Mesendoderm (in vitro differentiated cells): ENCODE measurements at regions not wholly inside any gene's neighbourhood (a gene's known extent, or its start where the extent isn't known, plus 50 kb on each side); places are given as distances from the start of the nearest gene placed in this dataset.

Source experiments
- DNase-seq: peaks from one replicate; pipeline ENCODE4 v3.0.0; 2013
- H2AK5ac ChIP-seq: 2 replicates; pipeline ENCODE4 v1.6.1; 2013; ENCODE audit warnings: low read length, inconsistent platforms
- H2BK120ac ChIP-seq: 2 replicates; pipeline ENCODE4 v1.6.1; 2013; ENCODE audit warnings: low read depth, mild to moderate bottlenecking, low read length, moderate library complexity, mixed read lengths
- H2BK15ac ChIP-seq: replicated peaks from 2 replicates; pipeline ENCODE4 v1.6.1; 2013; ENCODE audit warnings: low read depth, mild to moderate bottlenecking, moderate library complexity
- H2BK5ac ChIP-seq: 2 replicates; pipeline ENCODE4 v1.6.1; 2013; ENCODE audit warnings: low read length, inconsistent platforms
- H3K18ac ChIP-seq: 2 replicates; pipeline ENCODE4 v1.6.1; 2013; ENCODE audit warnings: mild to moderate bottlenecking, low read length, mixed read lengths
- H3K23ac ChIP-seq: one replicate; pipeline ENCODE4 v1.6.1; 2013; ENCODE audit warnings: low read length
- H3K27ac ChIP-seq: 2 replicates; pipeline ENCODE4 v1.5.1; 2013; ENCODE audit warnings: low read depth, mild to moderate bottlenecking, inconsistent platforms, low read length, moderate library complexity
- H3K27me3 ChIP-seq: 2 replicates; pipeline ENCODE4 v1.6.1; 2013; ENCODE audit warnings: low read length, control low read depth, mild to moderate bottlenecking, inconsistent platforms; ENCODE audit not compliant: insufficient read depth, poor library complexity
- H3K36me3 ChIP-seq: 2 replicates; pipeline ENCODE4 v1.6.1; 2013; ENCODE audit warnings: low read length, inconsistent platforms; ENCODE audit not compliant: control insufficient read depth, insufficient read depth
- H3K4ac ChIP-seq: one replicate; pipeline ENCODE4 v1.6.1; 2013; ENCODE audit warnings: low read depth, mild to moderate bottlenecking, low read length, moderate library complexity
- H3K4me1 ChIP-seq: 2 replicates; pipeline ENCODE4 v1.6.1; 2013; ENCODE audit warnings: low read depth, low read length, inconsistent platforms; ENCODE audit not compliant: control insufficient read depth
- H3K4me2 ChIP-seq: 2 replicates; pipeline ENCODE4 v1.6.1; 2013; ENCODE audit warnings: low read length
- H3K4me3 ChIP-seq: 2 replicates; pipeline ENCODE4 v1.5.1; 2013; ENCODE audit warnings: mild to moderate bottlenecking, low read length
- H3K56ac ChIP-seq: one replicate; pipeline ENCODE4 v1.6.1; 2013; ENCODE audit warnings: low read length
- H3K79me1 ChIP-seq: 2 replicates; pipeline ENCODE4 v1.6.1; 2013; ENCODE audit warnings: low read length, inconsistent platforms
- H3K79me2 ChIP-seq: 2 replicates; pipeline ENCODE4 v1.6.1; 2013; ENCODE audit warnings: mild to moderate bottlenecking, low read length; ENCODE audit not compliant: control insufficient read depth, insufficient read depth
- H3K9ac ChIP-seq: 2 replicates; pipeline ENCODE4 v1.6.1; 2013; ENCODE audit warnings: low read length, inconsistent platforms
- H4K5ac ChIP-seq: one replicate; pipeline ENCODE4 v1.6.1; 2013; ENCODE audit warnings: low read length
- H4K8ac ChIP-seq: one replicate; pipeline ENCODE4 v1.6.1; 2013; ENCODE audit warnings: low read depth, mild to moderate bottlenecking, control low read depth, low read length, moderate library complexity
- WGBS: extraction: QIAGEN DNeasy Blood & Tissue Kit; methylation state at CpG from one replicate; pipeline ENCODE4 v1.1.7; 2013; ENCODE audit warnings: low lambda C conversion rate, missing lambda C conversion rate; ENCODE audit not compliant: insufficient coverage; ENCODE audit errors: extremely low coverage; 5-methylcytosine and 5-hydroxymethylcytosine counted together

DNA sequence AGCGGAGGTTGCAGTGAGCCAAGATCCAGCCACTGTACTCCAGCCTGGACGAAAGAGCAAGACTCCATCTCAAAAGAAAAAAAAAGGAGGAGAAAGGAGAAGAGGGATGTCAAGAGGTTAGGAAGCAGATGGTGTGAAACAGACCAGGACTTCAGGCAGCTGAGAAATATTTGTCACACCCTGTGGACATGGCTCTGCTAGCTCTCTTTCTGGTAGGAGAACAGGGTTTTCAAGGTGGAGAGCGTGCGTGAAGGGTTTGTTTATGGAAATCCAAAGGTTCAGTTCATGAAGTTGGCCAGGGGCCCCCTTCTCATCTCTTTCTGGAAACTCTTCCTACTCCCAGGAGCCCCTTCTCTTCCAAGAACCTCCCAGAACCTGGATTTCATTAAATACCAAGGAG lies 110.8 kb upstream of the GALNT17 start:
- no CpG with 5 or more reads among the region's 4 CpGs for WGBS
- H4K8ac ChIP-seq, result no peak overlapping the region

DNA sequence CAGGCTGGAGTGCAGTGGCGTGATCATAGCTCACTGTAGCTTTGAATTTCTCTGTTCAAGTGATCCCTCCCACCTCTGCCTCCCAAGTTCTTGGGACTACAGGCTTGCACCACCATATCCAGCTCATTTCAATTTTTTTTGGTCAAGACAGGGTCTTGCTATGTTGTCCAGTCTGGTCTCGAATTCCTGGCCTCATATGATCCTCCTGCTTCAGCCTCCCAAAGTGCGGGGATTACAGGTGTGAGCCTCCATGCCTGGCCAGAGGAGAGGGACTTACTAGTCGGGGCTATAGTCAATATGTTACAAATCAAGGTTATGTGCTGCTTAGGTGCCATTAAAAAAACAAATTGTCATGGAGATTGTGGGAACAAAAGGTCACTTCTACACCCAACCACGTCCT lies 105.3 kb upstream of the GALNT17 start:
- no peaks in the 10 kb centered on the region for H3K27me3 ChIP-seq
- H2AK5ac ChIP-seq, result no peak overlapping the region
- H3K56ac ChIP-seq, result no peak overlapping the region
- no peak overlapping the region for H3K4me2 ChIP-seq
- no peak overlapping the region for H3K18ac ChIP-seq
- WGBS, result no CpG with 5 or more reads among the region's 5 CpGs
- H2BK15ac ChIP-seq, result no peak overlapping the region
- no peak overlapping the region for H3K4me3 ChIP-seq
- H3K27ac ChIP-seq, result no peak overlapping the region
- DNase-seq, result no peak
- H3K4me1 ChIP-seq, result no peaks in the 10 kb centered on the region
- H3K4ac ChIP-seq, result no peak overlapping the region
- H3K23ac ChIP-seq, result no peak overlapping the region
- no peak overlapping the region for H4K5ac ChIP-seq
- no peaks in the 10 kb centered on the region for H3K36me3 ChIP-seq
- H2BK120ac ChIP-seq, result no peak overlapping the region
- no peak overlapping the region for H2BK5ac ChIP-seq
- H4K8ac ChIP-seq, result no peak overlapping the region
- no peaks in the 10 kb centered on the region for H3K79me1 ChIP-seq
- no peaks in the 10 kb centered on the region for H3K79me2 ChIP-seq
- no peak overlapping the region for H3K9ac ChIP-seq

More for the DNA sequence above, 110.8 kb upstream of the GALNT17 start:
- H3K27ac ChIP-seq, result no peak overlapping the region
- H3K4me1 ChIP-seq, result no peaks in the 10 kb centered on the region
- no peak overlapping the region for H2BK120ac ChIP-seq
- H2BK5ac ChIP-seq, result no peak overlapping the region
- H2AK5ac ChIP-seq, result no peak overlapping the region
- H3K27me3 ChIP-seq, result no peaks in the 10 kb centered on the region
- DNase-seq, result no peak
- no peak overlapping the region for H4K5ac ChIP-seq
- no peak overlapping the region for H3K18ac ChIP-seq
- H2BK15ac ChIP-seq, result no peak overlapping the region
- H3K4me2 ChIP-seq, result no peak overlapping the region
- H3K79me1 ChIP-seq, result no peaks in the 10 kb centered on the region
- no peak overlapping the region for H3K23ac ChIP-seq
- no peak overlapping the region for H3K56ac ChIP-seq
- no peak overlapping the region for H3K4me3 ChIP-seq
- no peak overlapping the region for H3K9ac ChIP-seq
- no peak overlapping the region for H3K4ac ChIP-seq
- H3K36me3 ChIP-seq, result no peaks in the 10 kb centered on the region
- H3K79me2 ChIP-seq, result no peaks in the 10 kb centered on the region

DNA sequence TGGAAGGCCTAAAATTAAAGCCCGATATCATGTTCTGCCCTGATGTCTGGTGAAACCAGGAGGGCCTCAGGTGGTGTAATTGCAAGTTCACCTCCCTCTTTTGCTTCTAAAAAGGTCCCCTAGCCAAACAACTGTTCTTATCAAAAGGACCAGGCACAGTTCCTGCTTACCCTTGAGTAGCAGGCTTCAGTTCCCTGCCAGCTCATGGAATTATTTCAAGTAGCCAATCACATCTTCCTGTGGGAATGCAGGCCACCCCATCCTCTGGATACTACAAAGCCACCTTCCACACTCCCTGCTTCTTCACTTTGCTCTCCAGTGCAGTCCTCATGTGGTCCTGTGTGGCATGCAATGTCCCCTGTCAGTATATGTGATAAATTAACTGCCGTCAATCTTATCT lies 97.7 kb upstream of the GALNT17 start:
- no peak for DNase-seq
- WGBS, result no CpG with 5 or more reads among the region's 2 CpGs

DNA sequence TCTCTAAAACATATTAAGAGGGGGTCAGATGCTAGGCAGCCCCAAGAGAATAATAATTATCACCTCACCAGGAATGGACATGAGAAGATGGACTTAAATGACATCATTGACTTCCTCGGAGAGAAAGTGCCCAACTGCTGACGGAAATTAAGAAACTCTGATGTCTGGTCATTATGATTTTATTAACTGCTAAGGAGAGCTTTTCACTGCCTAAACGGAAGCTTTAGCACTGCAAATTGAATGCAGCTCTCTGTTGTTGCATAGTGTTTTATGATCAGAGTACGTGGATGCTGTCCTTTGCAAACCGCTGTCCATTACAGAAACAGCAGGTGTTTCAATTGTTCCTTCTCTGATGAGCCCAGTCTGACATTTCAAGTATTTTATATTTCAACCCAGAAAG lies 89.4 kb upstream of the GALNT17 start:
- no peak overlapping the region for H2BK120ac ChIP-seq
- H2BK5ac ChIP-seq, result no peak overlapping the region
- DNase-seq, result no peak
- H3K4me3 ChIP-seq, result no peak overlapping the region
- H3K36me3 ChIP-seq, result no peaks in the 10 kb centered on the region
- H3K4me1 ChIP-seq, result no peaks in the 10 kb centered on the region
- H2BK15ac ChIP-seq, result no peak overlapping the region
- H3K79me2 ChIP-seq, result no peaks in the 10 kb centered on the region
- no peak overlapping the region for H3K4me2 ChIP-seq
- H2AK5ac ChIP-seq, result no peak overlapping the region
- no peak overlapping the region for H3K56ac ChIP-seq
- no peak overlapping the region for H3K18ac ChIP-seq
- no peaks in the 10 kb centered on the region for H3K79me1 ChIP-seq
- WGBS, result no CpG with 5 or more reads among the region's 5 CpGs
- H4K8ac ChIP-seq, result no peak overlapping the region
- H3K9ac ChIP-seq, result no peak overlapping the region
- no peak overlapping the region for H3K27ac ChIP-seq
- H3K23ac ChIP-seq, result no peak overlapping the region
- H3K4ac ChIP-seq, result no peak overlapping the region
- H3K27me3 ChIP-seq, result no peaks in the 10 kb centered on the region
- no peak overlapping the region for H4K5ac ChIP-seq

More for the DNA sequence above, 97.7 kb upstream of the GALNT17 start:
- Histone ChIP-seq H2BK5ac (no peak overlapping the region), H3K79me1 (no peaks in the 10 kb centered on the region), H3K23ac (no peak overlapping the region), H3K9ac (no peak overlapping the region), H3K18ac (no peak overlapping the region), H4K5ac (no peak overlapping the region), H3K4me1 (no peaks in the 10 kb centered on the region), H3K4me3 (no peak overlapping the region), H3K27me3 (no peaks in the 10 kb centered on the region), H3K56ac (no peak overlapping the region), H3K79me2 (no peaks in the 10 kb centered on the region), H2BK15ac (no peak overlapping the region), H3K4me2 (no peak overlapping the region), H2BK120ac (no peak overlapping the region), H4K8ac (no peak overlapping the region), H3K27ac (no peak overlapping the region), H3K36me3 (no peaks in the 10 kb centered on the region), H3K4ac (no peak overlapping the region), H2AK5ac (no peak overlapping the region)

DNA sequence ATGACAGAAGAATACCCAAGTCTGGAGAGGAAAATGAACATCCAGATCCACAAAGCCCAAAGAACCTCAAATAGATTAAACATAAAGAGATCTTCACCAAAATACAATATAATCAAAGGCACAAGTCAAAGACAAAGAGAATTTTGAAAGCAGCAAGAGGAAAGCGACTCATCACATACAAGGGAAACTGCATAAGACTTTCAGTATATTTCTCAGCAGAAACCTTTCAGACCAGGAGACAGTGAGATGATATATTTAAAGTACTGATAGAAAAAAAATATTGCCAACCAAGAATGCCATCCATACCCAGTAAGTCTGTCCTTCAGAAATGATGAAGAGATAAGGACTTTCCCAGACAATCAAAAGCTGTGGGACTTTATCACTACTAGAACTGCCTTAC lies 81.5 kb upstream of the GALNT17 start:
- H3K27me3 ChIP-seq, result no peaks in the 10 kb centered on the region
- H3K4me2 ChIP-seq, result no peak overlapping the region
- no peak overlapping the region for H2BK5ac ChIP-seq
- H3K4me1 ChIP-seq, result no peaks in the 10 kb centered on the region
- no peak overlapping the region for H4K5ac ChIP-seq
- H3K79me2 ChIP-seq, result no peaks in the 10 kb centered on the region
- H3K27ac ChIP-seq, result no peak overlapping the region
- WGBS, result no CpG with 5 or more reads among the region's 1 CpG
- H3K4me3 ChIP-seq, result no peak overlapping the region
- no peak overlapping the region for H3K56ac ChIP-seq
- no peak overlapping the region for H3K4ac ChIP-seq
- no peak overlapping the region for H3K23ac ChIP-seq
- H2AK5ac ChIP-seq, result no peak overlapping the region
- no peak overlapping the region for H2BK120ac ChIP-seq
- H3K9ac ChIP-seq, result no peak overlapping the region
- no peaks in the 10 kb centered on the region for H3K36me3 ChIP-seq
- H4K8ac ChIP-seq, result no peak overlapping the region
- no peak overlapping the region for H2BK15ac ChIP-seq
- no peak overlapping the region for H3K18ac ChIP-seq
- no peaks in the 10 kb centered on the region for H3K79me1 ChIP-seq
- no peak for DNase-seq

DNA sequence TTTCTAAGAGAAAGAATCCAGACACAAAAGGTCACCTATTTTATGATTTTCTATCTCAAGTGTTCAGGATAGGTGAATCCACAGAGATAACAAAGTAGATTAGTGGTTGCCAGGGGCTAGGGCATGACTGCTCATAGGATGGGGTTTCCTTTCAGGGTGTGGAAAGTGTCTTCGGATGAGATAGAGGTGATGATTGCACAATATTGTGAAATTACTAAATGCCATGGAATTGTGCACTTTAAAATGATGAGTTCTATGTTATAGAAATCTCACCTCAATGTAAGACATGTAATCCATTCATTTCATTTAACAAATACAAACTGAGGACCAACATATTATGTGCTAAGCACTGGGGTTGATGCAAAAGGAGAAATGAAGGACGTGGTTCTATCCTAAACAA lies 76.4 kb upstream of the GALNT17 start:
- Histone ChIP-seq H3K4me1 (no peaks in the 10 kb centered on the region), H2BK15ac (no peak overlapping the region), H2BK5ac (no peak overlapping the region), H2AK5ac (no peak overlapping the region), H3K27ac (no peak overlapping the region), H3K27me3 (no peaks in the 10 kb centered on the region), H3K79me1 (no peaks in the 10 kb centered on the region), H4K8ac (no peak overlapping the region), H3K9ac (no peak overlapping the region), H3K4me3 (no peak overlapping the region), H4K5ac (no peak overlapping the region), H2BK120ac (no peak overlapping the region), H3K36me3 (no peaks in the 10 kb centered on the region), H3K4me2 (no peak overlapping the region), H3K18ac (no peak overlapping the region), H3K4ac (no peak overlapping the region), H3K56ac (no peak overlapping the region), H3K23ac (no peak overlapping the region), H3K79me2 (no peaks in the 10 kb centered on the region)
- no CpG with 5 or more reads among the region's 2 CpGs for WGBS
- DNase-seq, result no peak
